ENCODE measurements at regions not wholly inside any gene's neighbourhood (a gene's known extent, or its start where the extent isn't known, plus 50 kb on each side); places are given as distances from the start of the nearest gene placed in this dataset.

DNA sequence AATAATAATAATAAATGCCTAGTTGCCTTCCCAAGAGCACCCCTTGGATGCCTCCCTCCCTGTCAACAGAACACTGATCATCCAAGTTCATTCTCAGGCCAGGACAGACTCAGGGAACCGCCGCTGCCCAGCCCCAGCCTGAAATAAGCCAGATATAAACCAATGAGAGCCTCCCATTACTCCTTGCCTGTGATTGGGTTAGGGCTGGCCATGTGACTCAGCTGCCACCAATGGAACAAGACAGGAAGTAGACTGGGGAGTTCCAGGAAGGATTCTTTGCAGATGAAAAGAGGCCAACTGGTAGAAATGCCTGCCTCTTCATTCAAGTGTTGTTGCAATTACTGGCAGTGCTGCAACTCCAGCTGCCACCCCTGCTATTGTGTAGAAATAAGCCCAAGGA, 146.4 kb upstream of the TIAM1 start:
- TF ChIP-seq, protein P1, sequence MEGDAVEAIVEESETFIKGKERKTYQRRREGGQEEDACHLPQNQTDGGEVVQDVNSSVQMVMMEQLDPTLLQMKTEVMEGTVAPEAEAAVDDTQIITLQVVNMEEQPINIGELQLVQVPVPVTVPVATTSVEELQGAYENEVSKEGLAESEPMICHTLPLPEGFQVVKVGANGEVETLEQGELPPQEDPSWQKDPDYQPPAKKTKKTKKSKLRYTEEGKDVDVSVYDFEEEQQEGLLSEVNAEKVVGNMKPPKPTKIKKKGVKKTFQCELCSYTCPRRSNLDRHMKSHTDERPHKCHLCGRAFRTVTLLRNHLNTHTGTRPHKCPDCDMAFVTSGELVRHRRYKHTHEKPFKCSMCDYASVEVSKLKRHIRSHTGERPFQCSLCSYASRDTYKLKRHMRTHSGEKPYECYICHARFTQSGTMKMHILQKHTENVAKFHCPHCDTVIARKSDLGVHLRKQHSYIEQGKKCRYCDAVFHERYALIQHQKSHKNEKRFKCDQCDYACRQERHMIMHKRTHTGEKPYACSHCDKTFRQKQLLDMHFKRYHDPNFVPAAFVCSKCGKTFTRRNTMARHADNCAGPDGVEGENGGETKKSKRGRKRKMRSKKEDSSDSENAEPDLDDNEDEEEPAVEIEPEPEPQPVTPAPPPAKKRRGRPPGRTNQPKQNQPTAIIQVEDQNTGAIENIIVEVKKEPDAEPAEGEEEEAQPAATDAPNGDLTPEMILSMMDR (IDR thresholded peaks at IDR 0.05; ENCODE audit: poor library complexity, severe bottlenecking), result no peak
- TF ChIP-seq EP300 (conservative IDR thresholded peaks at IDR 0.05; ENCODE audit: poor library complexity, severe bottlenecking) (no peak), RAD21 (conservative IDR thresholded peaks at IDR 0.05) (no peak), POLR2AphosphoS5 (IDR thresholded peaks at IDR 0.05) (no peak), TAF1 (IDR thresholded peaks at IDR 0.05; ENCODE audit: low read depth) (no peak), SMC3 (conservative IDR thresholded peaks at IDR 0.05; ENCODE audit: poor library complexity) (no peak), EZH2 (IDR thresholded peaks at IDR 0.05; ENCODE audit: borderline replicate concordance, insufficient read depth, low read length, poor library complexity, severe bottlenecking) (no peak), MXI1 (conservative IDR thresholded peaks at IDR 0.05; ENCODE audit: poor library complexity, severe bottlenecking) (no peak)

All from neural cell (in vitro differentiated cells).